WTC11 (cell line): ENCODE measurements at regions not wholly inside any gene's neighbourhood (a gene's known extent, or its start where the extent isn't known, plus 50 kb on each side); places are given as distances from the start of the nearest gene placed in this dataset.

Source experiments
- ATAC-seq: fragments of 200-7000 bp; cut with Tn5 transposase; 2 replicates; pipeline ENCODE4 v1.10.0; 2021; ENCODE audit warnings: mild to moderate bottlenecking, moderate library complexity
- CTCF ChIA-PET: fragments of 300-600 bp; sonication (Branson Sonifier 250); formaldehyde crosslinking; loops from one replicate; lab custom pipeline; 2021; ENCODE audit warnings: antibody characterized with exemption; lab: Charles Lee
- POLR2A ChIA-PET: fragments of 350-600 bp; sonication (Branson Sonifier 250); formaldehyde crosslinking; loops from one replicate; lab custom pipeline; 2021; ENCODE audit warnings: antibody characterized with exemption; lab: Charles Lee
- DNase-seq: peaks from one replicate; pipeline ENCODE4 v3.0.0; 2021; ENCODE audit warnings: low spot score
- H3K27ac Mint-ChIP-seq: 2 replicates; pipeline ENCODE4 v1.8.0; 2021; ENCODE audit warnings: mixed read lengths
- H3K27me3 Mint-ChIP-seq: 2 replicates; pipeline ENCODE4 v1.8.0; 2021; ENCODE audit warnings: low read depth, mild to moderate bottlenecking, moderate library complexity, mixed read lengths
- H3K36me3 Mint-ChIP-seq: 2 replicates; pipeline ENCODE4 v1.8.0; 2021; ENCODE audit warnings: mixed read lengths
- H3K4me1 Mint-ChIP-seq: 2 replicates; pipeline ENCODE4 v1.8.0; 2022; ENCODE audit warnings: mixed read lengths
- H3K4me3 Mint-ChIP-seq: 2 replicates; pipeline ENCODE4 v1.8.0; 2021; ENCODE audit warnings: mild to moderate bottlenecking, moderate library complexity, mixed read lengths
- H3K9me3 Mint-ChIP-seq: 2 replicates; pipeline ENCODE4 v1.8.0; 2021; ENCODE audit warnings: mixed read lengths
- ATF2 ChIP-seq: sonication (generic); formaldehyde crosslinking; IDR thresholded peaks from 2 replicates; pipeline ENCODE4 v1.8.1; 2022; ENCODE audit warnings: low read depth, missing genetic modification reagents, borderline replicate concordance
- ELF4 ChIP-seq: sonication (generic); formaldehyde crosslinking; IDR thresholded peaks from 2 replicates; pipeline ENCODE4 v1.8.1; 2022; ENCODE audit warnings: low read depth, mild to moderate bottlenecking, moderate library complexity, missing genetic modification reagents
- FOXP4 ChIP-seq: sonication (generic); formaldehyde crosslinking; IDR thresholded peaks from 2 replicates; pipeline ENCODE4 v1.8.0; 2022; ENCODE audit warnings: mild to moderate bottlenecking, missing genetic modification reagents
- GABPB1 ChIP-seq: sonication (generic); formaldehyde crosslinking; IDR thresholded peaks from 2 replicates; pipeline ENCODE4 v1.8.1; 2023; ENCODE audit warnings: mild to moderate bottlenecking, missing genetic modification reagents
- GTF2I ChIP-seq: fragments of 250-450 bp; sonication (Bioruptor Pico); conservative IDR thresholded peaks from 2 replicates; pipeline ENCODE4 v1.4.0; 2021; ENCODE audit warnings: mild to moderate bottlenecking
- MYBL2 ChIP-seq: sonication (generic); formaldehyde crosslinking; IDR thresholded peaks from 2 replicates; pipeline ENCODE4 v1.8.1; 2023; ENCODE audit warnings: mild to moderate bottlenecking, moderate library complexity, missing genetic modification reagents
- NFE2L1 ChIP-seq: sonication (generic); formaldehyde crosslinking; IDR thresholded peaks from 2 replicates; pipeline ENCODE4 v1.8.1; 2023; ENCODE audit warnings: missing genetic modification reagents
- NR2C2 ChIP-seq: sonication (generic); formaldehyde crosslinking; IDR thresholded peaks from 2 replicates; pipeline ENCODE4 v1.8.0; 2022; ENCODE audit warnings: mild to moderate bottlenecking, missing genetic modification reagents
- USF1 ChIP-seq: sonication (generic); formaldehyde crosslinking; IDR thresholded peaks from 2 replicates; pipeline ENCODE4 v1.8.0; 2022; ENCODE audit warnings: mild to moderate bottlenecking, missing genetic modification reagents
- ZNF416 ChIP-seq: fragments of 250-450 bp; sonication (Bioruptor Pico); IDR thresholded peaks from 2 replicates; pipeline ENCODE4 v1.9.0; 2021; ENCODE audit warnings: mild to moderate bottlenecking, inconsistent platforms
- ZNF423 ChIP-seq: fragments of 250-450 bp; sonication (Bioruptor Pico); IDR thresholded peaks from 2 replicates; pipeline ENCODE4 v2.1.2; 2022; ENCODE audit warnings: mild to moderate bottlenecking, moderate library complexity
- TF ChIP-seq, protein P1 (sequence below): fragments of 250-450 bp; sonication (Bioruptor Pico); IDR thresholded peaks from 2 replicates; pipeline ENCODE4 v1.8.0; 2021; ENCODE audit warnings: mild to moderate bottlenecking
- TF ChIP-seq, protein P2 (sequence below): sonication (generic); formaldehyde crosslinking; IDR thresholded peaks from 2 replicates; pipeline ENCODE4 v1.8.0; 2022; ENCODE audit warnings: missing genetic modification reagents
- TF ChIP-seq, protein P3 (sequence below): fragments of 200-600 bp; IDR thresholded peaks from 2 replicates; pipeline ENCODE4 v1.8.0; 2022; ENCODE audit warnings: antibody characterized with exemption

GRCh38 chr1:188937965-188938551 is 1539.6 kb downstream of the BRINP3 start:
- peaks cover 10% of the 10 kb centered on the region for H3K4me1 Mint-ChIP-seq
- ATAC-seq (0 out of 2 replicates have a peak, but pooled peaks have one; percentile 46), DNase-seq (no peak)
- POLR2A ChIA-PET: no interaction called here
- H3K36me3 Mint-ChIP-seq: no peaks in the 10 kb centered on the region
- TF ChIP-seq MYBL2 (CRISPR knock-in tag) (no peak), GTF2I (no peak), ZNF423 (CRISPR knock-in tag) (no peak), ELF4 (CRISPR knock-in tag) (no peak), GABPB1 (CRISPR knock-in tag) (no peak), NFE2L1 (CRISPR knock-in tag) (no peak), ATF2 (no peak)
- TF ChIP-seq, protein P1, sequence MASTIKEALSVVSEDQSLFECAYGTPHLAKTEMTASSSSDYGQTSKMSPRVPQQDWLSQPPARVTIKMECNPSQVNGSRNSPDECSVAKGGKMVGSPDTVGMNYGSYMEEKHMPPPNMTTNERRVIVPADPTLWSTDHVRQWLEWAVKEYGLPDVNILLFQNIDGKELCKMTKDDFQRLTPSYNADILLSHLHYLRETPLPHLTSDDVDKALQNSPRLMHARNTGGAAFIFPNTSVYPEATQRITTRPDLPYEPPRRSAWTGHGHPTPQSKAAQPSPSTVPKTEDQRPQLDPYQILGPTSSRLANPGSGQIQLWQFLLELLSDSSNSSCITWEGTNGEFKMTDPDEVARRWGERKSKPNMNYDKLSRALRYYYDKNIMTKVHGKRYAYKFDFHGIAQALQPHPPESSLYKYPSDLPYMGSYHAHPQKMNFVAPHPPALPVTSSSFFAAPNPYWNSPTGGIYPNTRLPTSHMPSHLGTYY (CRISPR knock-in tag): no peak
- H3K27me3 Mint-ChIP-seq: no peaks in the 10 kb centered on the region
- no peak overlapping the region for H3K27ac Mint-ChIP-seq
- CTCF ChIA-PET: interaction anchor here (1.2 kb wide), 1 partner anchor 156 kb away, joined by 3 read pairs; no protein-coding TSS in a partner anchor
- H3K9me3 Mint-ChIP-seq: no peaks in the 10 kb centered on the region
- H3K4me3 Mint-ChIP-seq: no peak overlapping the region

GRCh38 chr1:188941986-188942385 is 1535.7 kb downstream of the BRINP3 start:
- H3K27ac Mint-ChIP-seq: no peak overlapping the region; the same call in 1 of the 2 replicates

More at GRCh38 chr1:188941986-188942385, 1535.7 kb downstream of the BRINP3 start:
- no peaks in the 10 kb centered on the region for H3K27me3 Mint-ChIP-seq
- H3K9me3 Mint-ChIP-seq: no peaks in the 10 kb centered on the region
- H3K4me3 Mint-ChIP-seq: no peak overlapping the region
- ChIA-PET POLR2A (no interaction called here), CTCF (interaction anchor here (2.1 kb wide), 1 partner anchor 160 kb away, joined by 11 read pairs; no protein-coding TSS in a partner anchor)
- H3K4me1 Mint-ChIP-seq: peaks cover 10% of the 10 kb centered on the region
- no peaks in the 10 kb centered on the region for H3K36me3 Mint-ChIP-seq
- TF ChIP-seq FOXP4 (CRISPR knock-in tag) (no peak), USF1 (CRISPR knock-in tag) (no peak), ZNF416 (CRISPR knock-in tag) (no peak), NR2C2 (CRISPR knock-in tag) (no peak)
- TF ChIP-seq, protein P2, sequence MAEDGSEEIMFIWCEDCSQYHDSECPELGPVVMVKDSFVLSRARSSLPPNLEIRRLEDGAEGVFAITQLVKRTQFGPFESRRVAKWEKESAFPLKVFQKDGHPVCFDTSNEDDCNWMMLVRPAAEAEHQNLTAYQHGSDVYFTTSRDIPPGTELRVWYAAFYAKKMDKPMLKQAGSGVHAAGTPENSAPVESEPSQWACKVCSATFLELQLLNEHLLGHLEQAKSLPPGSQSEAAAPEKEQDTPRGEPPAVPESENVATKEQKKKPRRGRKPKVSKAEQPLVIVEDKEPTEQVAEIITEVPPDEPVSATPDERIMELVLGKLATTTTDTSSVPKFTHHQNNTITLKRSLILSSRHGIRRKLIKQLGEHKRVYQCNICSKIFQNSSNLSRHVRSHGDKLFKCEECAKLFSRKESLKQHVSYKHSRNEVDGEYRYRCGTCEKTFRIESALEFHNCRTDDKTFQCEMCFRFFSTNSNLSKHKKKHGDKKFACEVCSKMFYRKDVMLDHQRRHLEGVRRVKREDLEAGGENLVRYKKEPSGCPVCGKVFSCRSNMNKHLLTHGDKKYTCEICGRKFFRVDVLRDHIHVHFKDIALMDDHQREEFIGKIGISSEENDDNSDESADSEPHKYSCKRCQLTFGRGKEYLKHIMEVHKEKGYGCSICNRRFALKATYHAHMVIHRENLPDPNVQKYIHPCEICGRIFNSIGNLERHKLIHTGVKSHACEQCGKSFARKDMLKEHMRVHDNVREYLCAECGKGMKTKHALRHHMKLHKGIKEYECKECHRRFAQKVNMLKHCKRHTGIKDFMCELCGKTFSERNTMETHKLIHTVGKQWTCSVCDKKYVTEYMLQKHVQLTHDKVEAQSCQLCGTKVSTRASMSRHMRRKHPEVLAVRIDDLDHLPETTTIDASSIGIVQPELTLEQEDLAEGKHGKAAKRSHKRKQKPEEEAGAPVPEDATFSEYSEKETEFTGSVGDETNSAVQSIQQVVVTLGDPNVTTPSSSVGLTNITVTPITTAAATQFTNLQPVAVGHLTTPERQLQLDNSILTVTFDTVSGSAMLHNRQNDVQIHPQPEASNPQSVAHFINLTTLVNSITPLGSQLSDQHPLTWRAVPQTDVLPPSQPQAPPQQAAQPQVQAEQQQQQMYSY (CRISPR knock-in tag): no peak
- TF ChIP-seq, protein P3, sequence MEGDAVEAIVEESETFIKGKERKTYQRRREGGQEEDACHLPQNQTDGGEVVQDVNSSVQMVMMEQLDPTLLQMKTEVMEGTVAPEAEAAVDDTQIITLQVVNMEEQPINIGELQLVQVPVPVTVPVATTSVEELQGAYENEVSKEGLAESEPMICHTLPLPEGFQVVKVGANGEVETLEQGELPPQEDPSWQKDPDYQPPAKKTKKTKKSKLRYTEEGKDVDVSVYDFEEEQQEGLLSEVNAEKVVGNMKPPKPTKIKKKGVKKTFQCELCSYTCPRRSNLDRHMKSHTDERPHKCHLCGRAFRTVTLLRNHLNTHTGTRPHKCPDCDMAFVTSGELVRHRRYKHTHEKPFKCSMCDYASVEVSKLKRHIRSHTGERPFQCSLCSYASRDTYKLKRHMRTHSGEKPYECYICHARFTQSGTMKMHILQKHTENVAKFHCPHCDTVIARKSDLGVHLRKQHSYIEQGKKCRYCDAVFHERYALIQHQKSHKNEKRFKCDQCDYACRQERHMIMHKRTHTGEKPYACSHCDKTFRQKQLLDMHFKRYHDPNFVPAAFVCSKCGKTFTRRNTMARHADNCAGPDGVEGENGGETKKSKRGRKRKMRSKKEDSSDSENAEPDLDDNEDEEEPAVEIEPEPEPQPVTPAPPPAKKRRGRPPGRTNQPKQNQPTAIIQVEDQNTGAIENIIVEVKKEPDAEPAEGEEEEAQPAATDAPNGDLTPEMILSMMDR: no peak
- peak; percentile 98 for ATAC-seq
- DNase-seq: no peak
